ENCODE measurements at regions not wholly inside any gene's neighbourhood (a gene's known extent, or its start where the extent isn't known, plus 50 kb on each side); places are given as distances from the start of the nearest gene placed in this dataset.

DNA sequence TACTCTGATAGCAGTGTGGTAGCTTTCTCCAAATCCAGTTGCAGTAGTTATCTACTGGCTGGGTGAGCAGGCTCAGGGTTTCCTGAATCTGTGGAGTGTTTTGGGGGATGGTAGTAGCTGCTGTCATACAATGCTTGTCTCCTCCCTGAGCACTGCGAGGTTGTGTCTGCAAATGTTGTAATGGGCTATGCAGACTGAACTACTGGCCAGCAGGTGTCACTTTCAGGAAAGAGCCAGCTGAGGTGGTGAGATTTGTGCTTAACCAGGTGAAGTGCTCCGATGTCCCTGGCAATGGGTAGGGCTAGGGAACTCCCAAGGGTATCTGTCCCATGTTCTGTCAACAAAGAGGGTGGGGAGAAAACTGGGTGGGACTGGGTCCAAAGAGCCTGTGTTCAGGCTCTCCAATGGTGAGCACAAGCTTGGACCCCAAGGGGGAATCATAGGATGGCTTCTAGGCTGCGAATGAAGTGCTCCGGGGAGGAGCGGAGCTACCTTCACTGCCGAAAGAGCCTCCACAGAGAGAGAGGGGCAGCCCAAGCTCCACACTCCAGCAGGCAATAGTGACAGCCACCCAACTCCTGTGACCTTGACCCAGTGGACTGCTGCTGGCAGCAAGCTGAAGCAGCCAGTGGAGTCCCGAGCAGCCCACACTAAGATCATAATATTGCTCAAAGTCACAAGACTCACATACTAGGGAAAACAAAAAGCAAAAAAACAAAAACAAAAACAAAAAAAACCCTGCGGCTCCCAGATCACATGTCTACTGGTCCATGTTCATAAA lies 1324.0 kb upstream of the USP15 start:
- ChIA-PET CTCF (no interaction called here), POLR2A (no interaction called here)
- TF ChIP-seq, protein P1, sequence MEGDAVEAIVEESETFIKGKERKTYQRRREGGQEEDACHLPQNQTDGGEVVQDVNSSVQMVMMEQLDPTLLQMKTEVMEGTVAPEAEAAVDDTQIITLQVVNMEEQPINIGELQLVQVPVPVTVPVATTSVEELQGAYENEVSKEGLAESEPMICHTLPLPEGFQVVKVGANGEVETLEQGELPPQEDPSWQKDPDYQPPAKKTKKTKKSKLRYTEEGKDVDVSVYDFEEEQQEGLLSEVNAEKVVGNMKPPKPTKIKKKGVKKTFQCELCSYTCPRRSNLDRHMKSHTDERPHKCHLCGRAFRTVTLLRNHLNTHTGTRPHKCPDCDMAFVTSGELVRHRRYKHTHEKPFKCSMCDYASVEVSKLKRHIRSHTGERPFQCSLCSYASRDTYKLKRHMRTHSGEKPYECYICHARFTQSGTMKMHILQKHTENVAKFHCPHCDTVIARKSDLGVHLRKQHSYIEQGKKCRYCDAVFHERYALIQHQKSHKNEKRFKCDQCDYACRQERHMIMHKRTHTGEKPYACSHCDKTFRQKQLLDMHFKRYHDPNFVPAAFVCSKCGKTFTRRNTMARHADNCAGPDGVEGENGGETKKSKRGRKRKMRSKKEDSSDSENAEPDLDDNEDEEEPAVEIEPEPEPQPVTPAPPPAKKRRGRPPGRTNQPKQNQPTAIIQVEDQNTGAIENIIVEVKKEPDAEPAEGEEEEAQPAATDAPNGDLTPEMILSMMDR (IDR thresholded peaks at IDR 0.05; ENCODE audit: insufficient read depth, low read depth, low read length), result no peak
- DNase-seq (ENCODE audit: low read depth), result no peak
- H3K4me3 ChIP-seq (ENCODE audit: low read depth, low read length), result no peak overlapping the region
- H3K27me3 ChIP-seq (ENCODE audit: control insufficient read depth, insufficient read depth, low read length), result no peaks in the 10 kb centered on the region
- H3K36me3 ChIP-seq (ENCODE audit: control insufficient read depth, insufficient read depth, low read length), result no peaks in the 10 kb centered on the region

GRCh38 chr12:60947533-60947932 lies 1312.7 kb upstream of the USP15 start:
- TF ChIP-seq, protein P1 (IDR thresholded peaks at IDR 0.05; ENCODE audit: insufficient read depth, low read depth, low read length), result no peak
- CTCF ChIA-PET, result no interaction called here
- Histone ChIP-seq H3K36me3 (ENCODE audit: control insufficient read depth, insufficient read depth, low read length) (no peaks in the 10 kb centered on the region), H3K4me3 (ENCODE audit: low read depth, low read length) (no peak overlapping the region), H3K27me3 (ENCODE audit: control insufficient read depth, insufficient read depth, low read length) (no peaks in the 10 kb centered on the region)
- no peak for DNase-seq (ENCODE audit: low read depth)
- POLR2A ChIA-PET, result no interaction called here

GRCh38 chr12:60967128-60967527 lies 1293.1 kb upstream of the USP15 start:
- H3K27me3 ChIP-seq (ENCODE audit: control insufficient read depth, insufficient read depth, low read length), result no peaks in the 10 kb centered on the region
- H3K4me3 ChIP-seq (ENCODE audit: low read depth, low read length), result no peak overlapping the region
- H3K36me3 ChIP-seq (ENCODE audit: control insufficient read depth, insufficient read depth, low read length), result no peaks in the 10 kb centered on the region
- no peak for DNase-seq (ENCODE audit: low read depth)
- ChIA-PET CTCF (no interaction called here), POLR2A (no interaction called here)
- TF ChIP-seq, protein P1 (IDR thresholded peaks at IDR 0.05; ENCODE audit: insufficient read depth, low read depth, low read length), result no peak

DNA sequence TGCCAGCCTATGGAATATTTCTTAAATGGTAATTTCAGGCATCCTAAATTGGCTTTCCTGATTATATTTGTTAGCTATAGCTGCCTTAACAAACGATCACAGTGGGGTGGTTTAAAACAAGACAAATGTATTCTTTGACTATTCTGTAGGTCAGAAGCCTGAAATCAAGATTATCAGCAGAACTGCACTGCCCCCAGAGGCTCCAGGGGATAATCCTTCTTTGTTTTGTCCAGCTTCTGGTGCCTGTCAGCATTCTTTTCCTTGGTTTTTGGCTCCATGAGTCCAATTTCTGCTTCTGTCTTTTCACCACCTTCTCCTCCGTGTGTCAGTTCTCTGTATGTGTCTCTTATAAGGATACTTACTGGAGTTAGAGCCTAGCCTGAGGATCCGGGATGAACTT lies 1282.2 kb upstream of the USP15 start:
- TF ChIP-seq, protein P1 (IDR thresholded peaks at IDR 0.05; ENCODE audit: insufficient read depth, low read depth, low read length), result no peak
- H3K27me3 ChIP-seq (ENCODE audit: control insufficient read depth, insufficient read depth, low read length), result no peaks in the 10 kb centered on the region
- DNase-seq (ENCODE audit: low read depth), result no peak
- H3K36me3 ChIP-seq (ENCODE audit: control insufficient read depth, insufficient read depth, low read length), result no peaks in the 10 kb centered on the region
- CTCF ChIA-PET, result no interaction called here
- no peak overlapping the region for H3K4me3 ChIP-seq (ENCODE audit: low read depth, low read length)
- POLR2A ChIA-PET, result no interaction called here

GRCh38 chr12:60980558-60980957 lies 1279.6 kb upstream of the USP15 start:
- ChIA-PET POLR2A (no interaction called here), CTCF (no interaction called here)
- Histone ChIP-seq H3K36me3 (ENCODE audit: control insufficient read depth, insufficient read depth, low read length) (no peaks in the 10 kb centered on the region), H3K27me3 (ENCODE audit: control insufficient read depth, insufficient read depth, low read length) (no peaks in the 10 kb centered on the region), H3K4me3 (ENCODE audit: low read depth, low read length) (no peak overlapping the region)
- DNase-seq (ENCODE audit: low read depth), result no peak
- TF ChIP-seq, protein P1 (IDR thresholded peaks at IDR 0.05; ENCODE audit: insufficient read depth, low read depth, low read length), result no peak

All from BJ (cell line).